ENCODE measurements at regions not wholly inside any gene's neighbourhood (a gene's known extent, or its start where the extent isn't known, plus 50 kb on each side); places are given as distances from the start of the nearest gene placed in this dataset.

- TF ChIP-seq CTCF (IDR thresholded peaks at IDR 0.05): no peak
- no peak for TF ChIP-seq POLR2A (IDR thresholded peaks at IDR 0.05)
Observed at GRCh38 chr18:41617647-41618046, 337.4 kb upstream of the PIK3C3 start.

Measured in ovary (tissue), 3 donors.